H1 (cell line): ENCODE measurements at regions not wholly inside any gene's neighbourhood (a gene's known extent, or its start where the extent isn't known, plus 50 kb on each side); places are given as distances from the start of the nearest gene placed in this dataset.

Experiments used
- CTCF ChIA-PET: fragments of 300-600 bp; sonication (Branson Sonifier 250); formaldehyde crosslinking; loops from one replicate; lab custom pipeline; 2021; ENCODE audit not compliant: partially characterized antibody; lab: Charles Lee
- POLR2A ChIA-PET: fragments of 300-600 bp; sonication (Branson Sonifier 250); formaldehyde crosslinking; loops from one replicate; lab custom pipeline; 2021; ENCODE audit warnings: inconsistent platforms; ENCODE audit not compliant: partially characterized antibody; lab: Charles Lee
- DNase-seq, 2 experiments: peaks; one replicate each; pipeline versions ENCODE4 v3.0.0 to v3.0.0-alpha.2; 2010 to 2022; ENCODE audit warnings: low spot score in 2 of 2, low read depth in 1 of 2, mixed read lengths in 1 of 2
- FAIRE-seq: peaks from 2 replicates; lab custom pipeline; 2011; peaks lifted over from hg19 to GRCh38; lab: Jason Lieb, UNC
- H2AFZ ChIP-seq: 2 replicates; pipeline ENCODE4 v1.8.1; 2012; ENCODE audit warnings: low read length, inconsistent platforms
- H2AK5ac ChIP-seq: 2 replicates; pipeline ENCODE4 v1.6.1; 2013; ENCODE audit warnings: low read depth, low read length
- H2BK120ac ChIP-seq: replicated peaks from 2 replicates; pipeline ENCODE3; 2013; ENCODE audit warnings: low read depth, low read length, inconsistent platforms
- H2BK12ac ChIP-seq: 2 replicates; pipeline ENCODE4 v1.6.1; 2013; ENCODE audit warnings: low read depth, low read length
- H2BK15ac ChIP-seq: 2 replicates; pipeline ENCODE4 v1.6.1; 2013; ENCODE audit warnings: low read length
- H2BK20ac ChIP-seq: 2 replicates; pipeline ENCODE4 v1.6.1; 2013; ENCODE audit warnings: low read length
- H2BK5ac ChIP-seq: 2 replicates; pipeline ENCODE4 v1.6.1; 2013; ENCODE audit warnings: low read depth, low read length
- H3K14ac ChIP-seq: 2 replicates; pipeline ENCODE4 v1.6.1; 2013; ENCODE audit warnings: inconsistent platforms; ENCODE audit not compliant: insufficient read length
- H3K18ac ChIP-seq: 2 replicates; pipeline ENCODE4 v1.6.1; 2013; ENCODE audit warnings: low read length; ENCODE audit errors: extremely low read depth
- H3K23ac ChIP-seq: 2 replicates; pipeline ENCODE4 v1.6.1; 2013; ENCODE audit warnings: inconsistent platforms; ENCODE audit not compliant: insufficient read length
- H3K23me2 ChIP-seq: 2 replicates; pipeline ENCODE4 v1.6.1; 2013; ENCODE audit warnings: low read depth, low read length
- H3K27ac ChIP-seq: 2 replicates; pipeline ENCODE4 v1.6.1; 2011; ENCODE audit warnings: low read depth, low read length, inconsistent platforms
- H3K27me3 ChIP-seq, 4 experiments: replicated peaks in 1 of 4; 1 replicate in 1 of 4; 2 replicates in 3 of 4; pipeline versions ENCODE4 v1.6.1 to v1.8.1; 2011 to 2013; ENCODE audit warnings: low read length in 3 of 4, mild to moderate bottlenecking in 3 of 4, inconsistent platforms in 2 of 4, mixed read lengths in 2 of 4, moderate library complexity in 1 of 4; ENCODE audit not compliant: control insufficient read depth in 3 of 4, insufficient read depth in 3 of 4; ENCODE audit errors: extremely low read depth in 1 of 4
- H3K36me3 ChIP-seq, 4 experiments: 2 replicates each; pipeline versions ENCODE4 v1.6.1 to v1.8.1; 2011 to 2013; ENCODE audit warnings: mild to moderate bottlenecking in 4 of 4, low read length in 3 of 4, moderate library complexity in 2 of 4, control low read depth in 1 of 4, inconsistent platforms in 1 of 4; ENCODE audit not compliant: insufficient read depth in 4 of 4, control insufficient read depth in 2 of 4
- H3K4ac ChIP-seq: replicated peaks from 2 replicates; pipeline ENCODE3; 2013; ENCODE audit warnings: low read length, low read depth, mixed read lengths, inconsistent platforms; ENCODE audit not compliant: insufficient read length
- H3K4me1 ChIP-seq, 4 experiments: replicated peaks in 1 of 4; 1 replicate in 1 of 4; 2 replicates in 3 of 4; pipeline versions ENCODE4 v1.6.1 to v1.8.1; 2011 to 2013; ENCODE audit warnings: low read length in 3 of 4, inconsistent platforms in 2 of 4, mixed read lengths in 1 of 4; ENCODE audit not compliant: insufficient read depth in 4 of 4, control insufficient read depth in 3 of 4
- H3K4me2 ChIP-seq, 2 experiments: 2 replicates each; pipeline versions ENCODE4 v1.6.1 to v1.8.1; 2011 to 2013; ENCODE audit warnings: low read depth in 2 of 2, low read length in 2 of 2, control low read depth in 1 of 2, inconsistent platforms in 1 of 2, mild to moderate bottlenecking in 1 of 2; ENCODE audit not compliant: insufficient read depth in 1 of 2
- H3K4me3 ChIP-seq, 4 experiments: fragments of 200-600, 300-600 bp in 1 of 4; sonication (generic), shearing (Covaris generic), sonication (Bioruptor Twin) in 1 of 4; 2 replicates each; pipeline versions ENCODE4 v1.5.1 to v1.8.1; 2011 to 2016; ENCODE audit warnings: low read length in 4 of 4, low read depth in 3 of 4, control low read depth in 2 of 4, inconsistent platforms in 2 of 4, mild to moderate bottlenecking in 2 of 4, mixed read lengths in 1 of 4, moderate library complexity in 1 of 4; ENCODE audit not compliant: insufficient read depth in 2 of 4; ENCODE audit errors: extremely low read depth in 1 of 4
- H3K56ac ChIP-seq: replicated peaks from 2 replicates; pipeline ENCODE3; 2013; ENCODE audit warnings: low read depth, mild to moderate bottlenecking, mixed read lengths, low read length, inconsistent platforms; ENCODE audit not compliant: insufficient read length
- H3K79me1 ChIP-seq: 2 replicates; pipeline ENCODE4 v1.6.1; 2013; ENCODE audit warnings: low read depth, low read length, control low read depth
- H3K79me2 ChIP-seq, 2 experiments: 2 replicates each; pipeline versions ENCODE4 v1.6.1 to v1.8.1; 2012 to 2013; ENCODE audit warnings: low read length in 2 of 2, mild to moderate bottlenecking in 2 of 2, inconsistent platforms in 1 of 2; ENCODE audit not compliant: insufficient read depth in 2 of 2, control insufficient read depth in 1 of 2
- H3K9ac ChIP-seq, 4 experiments: replicated peaks in 1 of 4; 1 replicate in 1 of 4; 2 replicates in 3 of 4; pipeline versions ENCODE4 v1.6.1 to v1.8.1; 2011 to 2013; ENCODE audit warnings: low read depth in 3 of 4, low read length in 3 of 4, control low read depth in 2 of 4, mild to moderate bottlenecking in 2 of 4, moderate library complexity in 2 of 4, inconsistent platforms in 1 of 4; ENCODE audit errors: extremely low read depth in 1 of 4
- H3K9me3 ChIP-seq, 2 experiments: 2 replicates each; pipeline versions ENCODE4 v1.6.1 to v1.8.1; 2012 to 2013; ENCODE audit warnings: mild to moderate bottlenecking in 2 of 2, moderate library complexity in 2 of 2, control low read depth in 1 of 2, inconsistent platforms in 1 of 2, low read depth in 1 of 2, low read length in 1 of 2, mixed read lengths in 1 of 2; ENCODE audit not compliant: insufficient read depth in 2 of 2
- H4K20me1 ChIP-seq, 2 experiments: replicated peaks in 1 of 2; 2 replicates each; pipeline versions ENCODE3 to v1.8.1; 2011 to 2013; ENCODE audit warnings: inconsistent platforms in 2 of 2, low read length in 2 of 2, mild to moderate bottlenecking in 1 of 2; ENCODE audit not compliant: insufficient read depth in 2 of 2, control insufficient read depth in 1 of 2
- H4K5ac ChIP-seq: 2 replicates; pipeline ENCODE4 v1.6.1; 2013; ENCODE audit warnings: low read length, low read depth, mixed read lengths, inconsistent platforms; ENCODE audit not compliant: insufficient read length
- H4K8ac ChIP-seq: 2 replicates; pipeline ENCODE4 v1.8.0; 2013; ENCODE audit warnings: mild to moderate bottlenecking, moderate library complexity, low read length, inconsistent platforms; ENCODE audit not compliant: insufficient read depth; ENCODE audit errors: extremely low read depth
- H4K91ac ChIP-seq: replicated peaks from 2 replicates; pipeline ENCODE3; 2013; ENCODE audit warnings: low read length, mixed read lengths, inconsistent platforms; ENCODE audit not compliant: insufficient read length
- ATF2 ChIP-seq: IDR thresholded peaks from 2 replicates; pipeline ENCODE4 v1.6.1; 2012; ENCODE audit warnings: low read length, inconsistent platforms
- BACH1 ChIP-seq: IDR thresholded peaks from 2 replicates; pipeline ENCODE4 v1.6.1; 2012; ENCODE audit warnings: low read length, improper control_type of control experiment
- CREB1 ChIP-seq: IDR thresholded peaks from 2 replicates; pipeline ENCODE4 v1.6.1; 2012; ENCODE audit warnings: inconsistent platforms
- CTCF ChIP-seq, 3 experiments: IDR thresholded peaks; 1 replicate in 2 of 3; 2 replicates in 1 of 3; pipeline versions ENCODE4 v1.5.1 to v1.6.1; 2011; ENCODE audit warnings: low read length in 3 of 3, mild to moderate bottlenecking in 3 of 3, inconsistent platforms in 2 of 3, low read depth in 1 of 3, moderate library complexity in 1 of 3; ENCODE audit not compliant: insufficient read depth in 1 of 3; ENCODE audit errors: control extremely low read depth in 1 of 3
- KDM4A ChIP-seq: IDR thresholded peaks from one replicate; pipeline ENCODE4 v1.7.1; 2012; ENCODE audit warnings: low read depth, mild to moderate bottlenecking, moderate library complexity, low read length, inconsistent platforms; ENCODE audit not compliant: severe bottlenecking
- KDM5A ChIP-seq: fragments of 200-600 bp; IDR thresholded peaks from 2 replicates; pipeline ENCODE4 v1.7.1; 2012; ENCODE audit warnings: mild to moderate bottlenecking, low read length, inconsistent platforms, mixed read lengths
- POU5F1 ChIP-seq: IDR thresholded peaks from 2 replicates; pipeline ENCODE4 v1.6.1; 2011; ENCODE audit warnings: low read depth, mild to moderate bottlenecking, low read length, moderate library complexity
- RBBP5 ChIP-seq: IDR thresholded peaks from 2 replicates; pipeline ENCODE4 v1.7.1; 2012; ENCODE audit warnings: low read depth, mild to moderate bottlenecking, inconsistent platforms, low read length, moderate library complexity, borderline replicate concordance
- SUZ12 ChIP-seq: fragments of 200-600 bp; sonication (generic); IDR thresholded peaks from 2 replicates; pipeline ENCODE4 v1.6.1; 2012; ENCODE audit warnings: mild to moderate bottlenecking, inconsistent platforms, low read length, moderate library complexity, mixed read lengths
- TEAD4 ChIP-seq: IDR thresholded peaks from 2 replicates; pipeline ENCODE4 v1.6.1; 2012; ENCODE audit warnings: low read depth, low read length, inconsistent platforms, mixed read lengths
- USF2 ChIP-seq: IDR thresholded peaks from 2 replicates; pipeline ENCODE4 v1.6.1; 2011; ENCODE audit warnings: low read length, improper control_type of control experiment

GRCh38 chr4:103904123-103904522 lies 184.3 kb upstream of the TACR3 start:
- Histone ChIP-seq H3K4ac (no peak overlapping the region), H3K79me2 (no peaks in the 10 kb centered on the region), H4K20me1 (no peaks in the 10 kb centered on the region), H3K23me2 (no peaks in the 10 kb centered on the region), H3K36me3 (no peaks in the 10 kb centered on the region), H3K79me1 (no peaks in the 10 kb centered on the region), H3K23ac (no peak overlapping the region), H2BK20ac (no peak overlapping the region), H4K91ac (no peak overlapping the region), H2BK120ac (no peak overlapping the region), H3K56ac (no peak overlapping the region), H4K8ac (no peak overlapping the region), H2AFZ (no peak overlapping the region), H3K14ac (no peak overlapping the region), H3K4me1 (no peaks in the 10 kb centered on the region), H2BK15ac (no peak overlapping the region), H3K27ac (no peak overlapping the region), H3K9me3 (0 out of 4 replicates have a peak, but pooled peaks cover 0 to 4% of the 10 kb centered on the region in 2 experiments), H3K4me2 (no peak overlapping the region), H3K27me3 (no peaks in the 10 kb centered on the region), H3K9ac (no peak overlapping the region), H3K4me3 (no peak overlapping the region), H2BK5ac (no peak overlapping the region), H4K5ac (no peak overlapping the region), H2BK12ac (no peak overlapping the region), H2AK5ac (no peak overlapping the region), H3K18ac (no peak overlapping the region)
- POLR2A ChIA-PET, result no interaction called here
- FAIRE-seq, result no peak
- no peak for DNase-seq
- CTCF ChIA-PET, result interaction anchor here (3.0 kb wide), 1 partner anchor 10 kb away, joined by 14 read pairs; no protein-coding TSS in a partner anchor
- TF ChIP-seq USF2 (no peak), CTCF (IDR thresholded peaks at IDR 0.05; ENCODE audit: control extremely low read depth in 1 of 3, insufficient read depth in 1 of 3, low read depth in 1 of 3, low read length in 3 of 3) (no peak), RBBP5 (no peak), KDM5A (no peak), SUZ12 (no peak), KDM4A (no peak), BACH1 (no peak), ATF2 (no peak), TEAD4 (no peak), CREB1 (no peak), POU5F1 (no peak)
